H9 (cell line): ENCODE measurements at regions not wholly inside any gene's neighbourhood (a gene's known extent, or its start where the extent isn't known, plus 50 kb on each side); places are given as distances from the start of the nearest gene placed in this dataset.

Experiments
- DNase-seq: peaks from one replicate; pipeline ENCODE4 v3.0.0-alpha.2; 2017
- H2AFZ ChIP-seq: one replicate; pipeline ENCODE4 v1.6.1; 2013; ENCODE audit warnings: mild to moderate bottlenecking, low read length, control low read depth, moderate library complexity
- H2AK5ac ChIP-seq: 2 replicates; pipeline ENCODE4 v1.6.1; 2013; ENCODE audit warnings: low read length, control low read depth, mixed read lengths; ENCODE audit not compliant: insufficient read length
- H2BK120ac ChIP-seq: one replicate; pipeline ENCODE4 v1.6.1; 2013; ENCODE audit warnings: low read depth, mild to moderate bottlenecking, low read length, control low read depth, inconsistent platforms; ENCODE audit not compliant: poor library complexity, severe bottlenecking
- H2BK12ac ChIP-seq: 2 replicates; pipeline ENCODE4 v1.6.1; 2013; ENCODE audit warnings: low read length, control low read depth, mixed read lengths, low read depth; ENCODE audit not compliant: insufficient read length
- H2BK15ac ChIP-seq: 2 replicates; pipeline ENCODE4 v1.6.1; 2013; ENCODE audit warnings: low read depth, low read length, control low read depth
- H2BK20ac ChIP-seq: one replicate; pipeline ENCODE4 v1.6.1; 2013; ENCODE audit warnings: low read depth, mild to moderate bottlenecking, low read length, control low read depth, inconsistent platforms; ENCODE audit not compliant: poor library complexity, severe bottlenecking
- H2BK5ac ChIP-seq: 2 replicates; pipeline ENCODE4 v1.6.1; 2013; ENCODE audit warnings: low read length, control low read depth, mixed read lengths; ENCODE audit not compliant: insufficient read length
- H3K14ac ChIP-seq: 2 replicates; pipeline ENCODE4 v1.6.1; 2013; ENCODE audit warnings: low read length, control low read depth; ENCODE audit not compliant: insufficient read depth
- H3K18ac ChIP-seq: 2 replicates; pipeline ENCODE4 v1.6.1; 2013; ENCODE audit warnings: low read depth, mild to moderate bottlenecking, mixed read lengths, low read length, control low read depth; ENCODE audit not compliant: insufficient read length
- H3K23ac ChIP-seq: 2 replicates; pipeline ENCODE4 v1.6.1; 2013; ENCODE audit warnings: low read length, control low read depth, mixed read lengths, low read depth; ENCODE audit not compliant: insufficient read length
- H3K23me2 ChIP-seq: 2 replicates; pipeline ENCODE4 v1.6.1; 2013; ENCODE audit warnings: low read depth, mild to moderate bottlenecking, mixed read lengths, low read length, control low read depth; ENCODE audit not compliant: insufficient read length, poor library complexity, severe bottlenecking
- H3K27ac ChIP-seq: 2 replicates; pipeline ENCODE4 v1.5.1; 2013; ENCODE audit warnings: low read length, control low read depth, mixed read lengths, low read depth; ENCODE audit not compliant: insufficient read length
- H3K27me3 ChIP-seq: 2 replicates; pipeline ENCODE4 v1.6.1; 2013; ENCODE audit warnings: low read length, control low read depth, inconsistent platforms; ENCODE audit not compliant: insufficient read depth
- H3K4ac ChIP-seq: 2 replicates; pipeline ENCODE4 v1.6.1; 2013; ENCODE audit warnings: low read depth, mild to moderate bottlenecking, control low read depth, inconsistent platforms, low read length, moderate library complexity
- H3K4me1 ChIP-seq: 2 replicates; pipeline ENCODE4 v1.6.1; 2013; ENCODE audit warnings: low read length, control low read depth, inconsistent platforms; ENCODE audit not compliant: insufficient read depth
- H3K4me2 ChIP-seq: 2 replicates; pipeline ENCODE4 v1.6.1; 2013; ENCODE audit warnings: low read length, control low read depth, mixed read lengths; ENCODE audit not compliant: insufficient read length, insufficient read depth
- H3K56ac ChIP-seq: 2 replicates; pipeline ENCODE4 v1.6.1; 2013; ENCODE audit warnings: low read depth, mild to moderate bottlenecking, mixed read lengths, low read length, control low read depth; ENCODE audit not compliant: insufficient read length
- H3K79me1 ChIP-seq: 2 replicates; pipeline ENCODE4 v1.6.1; 2013; ENCODE audit warnings: low read depth, mild to moderate bottlenecking, moderate library complexity, low read length, control low read depth, inconsistent platforms; ENCODE audit not compliant: insufficient read depth, poor library complexity, severe bottlenecking
- H3K79me2 ChIP-seq: 2 replicates; pipeline ENCODE4 v1.6.1; 2013; ENCODE audit warnings: low read length, control low read depth, inconsistent platforms; ENCODE audit not compliant: insufficient read depth
- H3K9ac ChIP-seq: 2 replicates; pipeline ENCODE4 v1.6.1; 2013; ENCODE audit warnings: low read length, control low read depth, mixed read lengths; ENCODE audit not compliant: insufficient read length; ENCODE audit errors: extremely low read depth
- H3K9me3 ChIP-seq: one replicate; pipeline ENCODE4 v1.6.1; 2013; ENCODE audit warnings: low read depth, low read length, inconsistent platforms; ENCODE audit not compliant: control insufficient read depth
- H3T11ph ChIP-seq: one replicate; pipeline ENCODE4 v1.6.1; 2013; ENCODE audit warnings: mild to moderate bottlenecking, low read length, control low read depth, inconsistent platforms
- H4K20me1 ChIP-seq: one replicate; pipeline ENCODE4 v1.6.1; 2013; ENCODE audit not compliant: control insufficient read depth, insufficient read length, insufficient read depth
- H4K5ac ChIP-seq: 2 replicates; pipeline ENCODE4 v1.6.1; 2013; ENCODE audit warnings: low read depth, mild to moderate bottlenecking, mixed read lengths, low read length, control low read depth; ENCODE audit not compliant: insufficient read length
- H4K8ac ChIP-seq: replicated peaks from 2 replicates; pipeline ENCODE4 v1.6.1; 2013; ENCODE audit warnings: low read length, control low read depth, mixed read lengths, low read depth; ENCODE audit not compliant: insufficient read length
- H4K91ac ChIP-seq: 2 replicates; pipeline ENCODE4 v1.6.1; 2013; ENCODE audit warnings: low read depth, mild to moderate bottlenecking, moderate library complexity, mixed read lengths, low read length, control low read depth; ENCODE audit not compliant: insufficient read length
- H3K27ac Mint-ChIP-seq, 3 experiments: 2 replicates in 2 of 3; 3 replicates in 1 of 3; pipeline ENCODE4 v1.8.0; 2020 to 2021; ENCODE audit warnings: mixed read lengths in 3 of 3, mild to moderate bottlenecking in 1 of 3, moderate library complexity in 1 of 3
- H3K27me3 Mint-ChIP-seq: 2 replicates; pipeline ENCODE4 v1.8.0; 2021; ENCODE audit warnings: low read depth, mild to moderate bottlenecking, moderate library complexity, mixed read lengths
- H3K36me3 Mint-ChIP-seq, 3 experiments: 2 replicates in 2 of 3; 3 replicates in 1 of 3; pipeline ENCODE4 v1.8.0; 2020 to 2021; ENCODE audit warnings: low read depth in 3 of 3, mixed read lengths in 3 of 3; ENCODE audit not compliant: insufficient read depth in 1 of 3
- H3K4me1 Mint-ChIP-seq, 2 experiments: 2 replicates each; pipeline ENCODE4 v1.8.0; 2020; ENCODE audit warnings: mixed read lengths in 2 of 2
- H3K4me3 Mint-ChIP-seq, 2 experiments: 2 replicates in 1 of 2; 3 replicates in 1 of 2; pipeline ENCODE4 v1.8.0; 2020 to 2021; ENCODE audit warnings: mild to moderate bottlenecking in 2 of 2, mixed read lengths in 2 of 2, moderate library complexity in 1 of 2
- H3K9me3 Mint-ChIP-seq, 2 experiments: 2 replicates in 1 of 2; 3 replicates in 1 of 2; pipeline ENCODE4 v1.8.0; 2020; ENCODE audit warnings: mild to moderate bottlenecking in 2 of 2, mixed read lengths in 2 of 2, moderate library complexity in 1 of 2
- CTCF ChIP-seq: fragments of 200-600 bp; sonication (generic); conservative IDR thresholded peaks from 3 replicates; pipeline ENCODE4 v1.8.0; 2021; ENCODE audit warnings: antibody characterized with exemption, mild to moderate bottlenecking
- WGBS: extraction: QIAGEN DNeasy Blood & Tissue Kit; methylation state at CpG from one replicate; pipeline ENCODE4 v1.1.7; 2013; ENCODE audit warnings: missing lambda C conversion rate, low lambda C conversion rate, mixed read lengths; ENCODE audit not compliant: insufficient read length; ENCODE audit errors: extremely low coverage; 5-methylcytosine and 5-hydroxymethylcytosine counted together

- Histone ChIP-seq H2AK5ac (no peak overlapping the region), H3K23me2 (no peaks in the 10 kb centered on the region), H3K27me3 (no peaks in the 10 kb centered on the region), H2BK15ac (no peak overlapping the region), H3K56ac (no peak overlapping the region), H3K4ac (no peak overlapping the region), H3K79me1 (no peaks in the 10 kb centered on the region), H3K9me3 (no peaks in the 10 kb centered on the region), H3K23ac (no peak overlapping the region), H2BK120ac (no peak overlapping the region), H3K4me2 (no peak overlapping the region), H3K9ac (no peak overlapping the region), H3K79me2 (no peaks in the 10 kb centered on the region), H4K91ac (no peak overlapping the region), H3K4me1 (no peaks in the 10 kb centered on the region), H2AFZ (no peak overlapping the region), H2BK20ac (no peak overlapping the region), H4K20me1 (no peaks in the 10 kb centered on the region), H3K27ac (no peak overlapping the region), H3K18ac (no peak overlapping the region), H4K5ac (no peak overlapping the region), H3T11ph (no peak overlapping the region), H4K8ac (no peak overlapping the region), H3K14ac (no peak overlapping the region), H2BK12ac (no peak overlapping the region), H2BK5ac (no peak overlapping the region)
- Mint-ChIP-seq H3K4me1 (peaks cover 0 to 2% of the 10 kb centered on the region in 2 experiments; a peak in 1 of 4 replicates), H3K36me3 (no peaks in the 10 kb centered on the region), H3K27me3 (no peaks in the 10 kb centered on the region), H3K27ac (no peak overlapping the region), H3K9me3 (no peaks in the 10 kb centered on the region), H3K4me3 (no peak overlapping the region)
- no peak for DNase-seq
- TF ChIP-seq CTCF: no peak
- WGBS: no CpG with 5 or more reads among the region's 1 CpG
Observed at GRCh38 chr2:66382091-66382490, 52.8 kb upstream of the MEIS1 start.
